HG02870 (cell line): ENCODE measurements at regions not wholly inside any gene's neighbourhood (a gene's known extent, or its start where the extent isn't known, plus 50 kb on each side); places are given as distances from the start of the nearest gene placed in this dataset.
A peak's percentile ranks its signal among the peaks of the same experiment; 100 is the strongest.

Experiments used
- ATAC-seq: cut with Tn5 transposase; IDR thresholded peaks from one replicate; pipeline ENCODE4 v1.9.1; 2021; ENCODE audit warnings: mild to moderate bottlenecking, moderate library complexity; ENCODE audit not compliant: unreplicated experiment

- ATAC-seq: no peak
Observed at GRCh38 chr18:5091741-5092140, 105.3 kb downstream of the AKAIN1 start.

GRCh38 chr18:5075297-5075696 is 121.8 kb downstream of the AKAIN1 start:
- ATAC-seq: no peak

- ATAC-seq: peak; percentile 79
Observed at GRCh38 chr18:5073026-5073944, 123.8 kb downstream of the AKAIN1 start.

- ATAC-seq: no peak
Observed at GRCh38 chr18:5068851-5069250, 128.2 kb downstream of the AKAIN1 start.

- no peak for ATAC-seq
Observed at GRCh38 chr18:5066380-5066977, 130.6 kb downstream of the AKAIN1 start.

GRCh38 chr18:5065615-5066014 is 131.4 kb downstream of the AKAIN1 start:
- no peak for ATAC-seq

- no peak for ATAC-seq
Observed at GRCh38 chr18:5064841-5065370, 132.2 kb downstream of the AKAIN1 start.

- no peak for ATAC-seq
Observed at GRCh38 chr18:5061785-5062184, 135.3 kb downstream of the AKAIN1 start.

GRCh38 chr18:5060543-5060942 is 136.5 kb downstream of the AKAIN1 start:
- ATAC-seq: no peak

GRCh38 chr18:5059696-5060032 is 137.4 kb downstream of the AKAIN1 start:
- ATAC-seq: no peak

GRCh38 chr18:5058768-5059695 is 138.0 kb downstream of the AKAIN1 start:
- peak; percentile 60 for ATAC-seq

GRCh38 chr18:5057386-5058348 is 139.4 kb downstream of the AKAIN1 start:
- ATAC-seq: peak; percentile 78

GRCh38 chr18:5052491-5052890 is 144.6 kb downstream of the AKAIN1 start:
- ATAC-seq: no peak

GRCh38 chr18:5051207-5051606 is 145.8 kb downstream of the AKAIN1 start:
- ATAC-seq: no peak

- ATAC-seq: no peak
Observed at GRCh38 chr18:5049124-5049523, 147.9 kb downstream of the AKAIN1 start.

GRCh38 chr18:5040476-5040875 is 156.6 kb downstream of the AKAIN1 start:
- no peak for ATAC-seq

GRCh38 chr18:5036523-5036922 is 160.5 kb downstream of the AKAIN1 start:
- no peak for ATAC-seq

GRCh38 chr18:5031216-5031615 is 165.8 kb downstream of the AKAIN1 start:
- no peak for ATAC-seq

GRCh38 chr18:5030636-5031035 is 166.4 kb downstream of the AKAIN1 start:
- ATAC-seq: no peak

GRCh38 chr18:5029592-5029991 is 167.5 kb downstream of the AKAIN1 start:
- ATAC-seq: no peak
